HG02852 (cell line): ENCODE measurements at regions not wholly inside any gene's neighbourhood (a gene's known extent, or its start where the extent isn't known, plus 50 kb on each side); places are given as distances from the start of the nearest gene placed in this dataset.
"Not testable (repeated sequence)": the region's sequence is repeated elsewhere in the genome, so short reads cannot be mapped to it uniquely, and the experiment has no call there.

ENCODE experiments used
- ATAC-seq: cut with Tn5 transposase; IDR thresholded peaks from one replicate; pipeline ENCODE4 v1.9.1; 2021; ENCODE audit warnings: mild to moderate bottlenecking, moderate library complexity; ENCODE audit not compliant: unreplicated experiment

GRCh38 chr9:1535599-1535998 lies 479.5 kb upstream of the SMARCA2 start:
- ATAC-seq: no peak

GRCh38 chr9:1536522-1537170 lies 478.5 kb upstream of the SMARCA2 start:
- peak; percentile 90 for ATAC-seq

- no peak for ATAC-seq
Measured at GRCh38 chr9:1538301-1538700, 476.8 kb upstream of the SMARCA2 start.

GRCh38 chr9:1539216-1539615 lies 475.9 kb upstream of the SMARCA2 start:
- no peak for ATAC-seq

- ATAC-seq: no peak
Measured at GRCh38 chr9:1550636-1551035, 464.5 kb upstream of the SMARCA2 start.

GRCh38 chr9:1554081-1555035 lies 460.8 kb upstream of the SMARCA2 start:
- ATAC-seq: no peak

GRCh38 chr9:1558666-1559065 lies 456.5 kb upstream of the SMARCA2 start:
- not testable (repeated sequence) for ATAC-seq

GRCh38 chr9:1575939-1576338 lies 439.2 kb upstream of the SMARCA2 start:
- no peak for ATAC-seq

- ATAC-seq: no peak
Measured at GRCh38 chr9:1580215-1580614, 434.9 kb upstream of the SMARCA2 start.

GRCh38 chr9:1581926-1582325 lies 433.2 kb upstream of the SMARCA2 start:
- ATAC-seq: no peak

- no peak for ATAC-seq
Measured at GRCh38 chr9:1591310-1591709, 423.8 kb upstream of the SMARCA2 start.

- no peak for ATAC-seq
Measured at GRCh38 chr9:1598270-1598669, 416.9 kb upstream of the SMARCA2 start.

GRCh38 chr9:1599961-1600360 lies 415.2 kb upstream of the SMARCA2 start:
- no peak for ATAC-seq

GRCh38 chr9:1604942-1605560 lies 410.1 kb upstream of the SMARCA2 start:
- ATAC-seq: peak; percentile 77

GRCh38 chr9:1606253-1606652 lies 408.9 kb upstream of the SMARCA2 start:
- ATAC-seq: no peak

GRCh38 chr9:1612886-1613285 lies 402.3 kb upstream of the SMARCA2 start:
- no peak for ATAC-seq

GRCh38 chr9:1617419-1617818 lies 397.7 kb upstream of the SMARCA2 start:
- ATAC-seq: no peak

- ATAC-seq: no peak
Measured at GRCh38 chr9:1619915-1620710, 395.0 kb upstream of the SMARCA2 start.

GRCh38 chr9:1637401-1637800 lies 377.7 kb upstream of the SMARCA2 start:
- no peak for ATAC-seq

GRCh38 chr9:1639166-1639565 lies 376.0 kb upstream of the SMARCA2 start:
- no peak for ATAC-seq

- no peak for ATAC-seq
Measured at GRCh38 chr9:1647776-1648175, 367.4 kb upstream of the SMARCA2 start.
